ENCODE measurements at regions not wholly inside any gene's neighbourhood (a gene's known extent, or its start where the extent isn't known, plus 50 kb on each side); places are given as distances from the start of the nearest gene placed in this dataset.

- no peak for DNase-seq (ENCODE audit: low read depth)
- TF ChIP-seq, protein P1, sequence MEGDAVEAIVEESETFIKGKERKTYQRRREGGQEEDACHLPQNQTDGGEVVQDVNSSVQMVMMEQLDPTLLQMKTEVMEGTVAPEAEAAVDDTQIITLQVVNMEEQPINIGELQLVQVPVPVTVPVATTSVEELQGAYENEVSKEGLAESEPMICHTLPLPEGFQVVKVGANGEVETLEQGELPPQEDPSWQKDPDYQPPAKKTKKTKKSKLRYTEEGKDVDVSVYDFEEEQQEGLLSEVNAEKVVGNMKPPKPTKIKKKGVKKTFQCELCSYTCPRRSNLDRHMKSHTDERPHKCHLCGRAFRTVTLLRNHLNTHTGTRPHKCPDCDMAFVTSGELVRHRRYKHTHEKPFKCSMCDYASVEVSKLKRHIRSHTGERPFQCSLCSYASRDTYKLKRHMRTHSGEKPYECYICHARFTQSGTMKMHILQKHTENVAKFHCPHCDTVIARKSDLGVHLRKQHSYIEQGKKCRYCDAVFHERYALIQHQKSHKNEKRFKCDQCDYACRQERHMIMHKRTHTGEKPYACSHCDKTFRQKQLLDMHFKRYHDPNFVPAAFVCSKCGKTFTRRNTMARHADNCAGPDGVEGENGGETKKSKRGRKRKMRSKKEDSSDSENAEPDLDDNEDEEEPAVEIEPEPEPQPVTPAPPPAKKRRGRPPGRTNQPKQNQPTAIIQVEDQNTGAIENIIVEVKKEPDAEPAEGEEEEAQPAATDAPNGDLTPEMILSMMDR (IDR thresholded peaks at IDR 0.05; ENCODE audit: low read depth, low read length, missing control alignments): no peak
- H3K4me3 ChIP-seq (ENCODE audit: low read depth, low read length): no peak overlapping the region
These were observed 997.9 kb upstream of the ALCAM start for GRCh38 chr3:104368760-104369159.

GRCh38 chr3:104385421-104385820 is 981.3 kb upstream of the ALCAM start:
- TF ChIP-seq, protein P1 (IDR thresholded peaks at IDR 0.05; ENCODE audit: low read depth, low read length, missing control alignments): no peak
- no peak overlapping the region for H3K4me3 ChIP-seq (ENCODE audit: low read depth, low read length)
- no peak for DNase-seq (ENCODE audit: low read depth)

- TF ChIP-seq, protein P1 (IDR thresholded peaks at IDR 0.05; ENCODE audit: low read depth, low read length, missing control alignments): no peak
- no peak overlapping the region for H3K4me3 ChIP-seq (ENCODE audit: low read depth, low read length)
- DNase-seq (ENCODE audit: low read depth): no peak
These were observed 978.1 kb upstream of the ALCAM start for GRCh38 chr3:104388619-104389018.

GRCh38 chr3:104392327-104392726 is 974.4 kb upstream of the ALCAM start:
- DNase-seq (ENCODE audit: low read depth): no peak
- no peak overlapping the region for H3K4me3 ChIP-seq (ENCODE audit: low read depth, low read length)
- TF ChIP-seq, protein P1 (IDR thresholded peaks at IDR 0.05; ENCODE audit: low read depth, low read length, missing control alignments): no peak

- TF ChIP-seq, protein P1 (IDR thresholded peaks at IDR 0.05; ENCODE audit: low read depth, low read length, missing control alignments): no peak
- no peak for DNase-seq (ENCODE audit: low read depth)
- H3K4me3 ChIP-seq (ENCODE audit: low read depth, low read length): no peak overlapping the region
These were observed 969.6 kb upstream of the ALCAM start for GRCh38 chr3:104396974-104397669.

- H3K4me3 ChIP-seq (ENCODE audit: low read depth, low read length): no peak overlapping the region
- TF ChIP-seq, protein P1 (IDR thresholded peaks at IDR 0.05; ENCODE audit: low read depth, low read length, missing control alignments): no peak
- no peak for DNase-seq (ENCODE audit: low read depth)
These were observed 969.0 kb upstream of the ALCAM start for GRCh38 chr3:104397713-104398112.

DNA sequence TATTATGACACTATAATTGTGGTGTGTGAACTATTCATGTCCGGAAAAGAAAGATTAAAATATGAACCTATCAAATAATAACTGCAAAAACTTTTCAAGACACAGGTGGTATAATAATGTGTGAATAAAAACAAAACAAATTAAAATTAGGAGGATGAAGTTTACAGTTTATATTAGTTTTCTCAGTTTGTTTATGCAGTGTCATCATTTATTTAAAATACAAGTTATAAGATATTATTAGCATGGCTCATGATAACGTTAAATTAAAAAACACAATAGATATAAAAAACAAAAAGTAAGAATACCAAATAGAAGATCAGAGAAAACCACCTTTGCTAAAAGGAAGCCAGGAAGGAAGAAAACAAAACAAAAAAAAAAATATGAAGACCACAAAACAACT is 963.8 kb upstream of the ALCAM start:
- TF ChIP-seq, protein P1 (IDR thresholded peaks at IDR 0.05; ENCODE audit: low read depth, low read length, missing control alignments): no peak
- DNase-seq (ENCODE audit: low read depth): no peak
- no peak overlapping the region for H3K4me3 ChIP-seq (ENCODE audit: low read depth, low read length)

Data from GM12864 (cell line).